ENCODE measurements at regions not wholly inside any gene's neighbourhood (a gene's known extent, or its start where the extent isn't known, plus 50 kb on each side); places are given as distances from the start of the nearest gene placed in this dataset.

- TF ChIP-seq CTCF (conservative IDR thresholded peaks at IDR 0.05; ENCODE audit: low read depth, low read length): no peak
- no peak overlapping the region for H3K4me3 ChIP-seq (ENCODE audit: low read depth, low read length)
- no peak for DNase-seq (ENCODE audit: low read depth)
Observed at GRCh38 chr11:30811226-30811755, 225.1 kb upstream of the MPPED2 start.

DNA sequence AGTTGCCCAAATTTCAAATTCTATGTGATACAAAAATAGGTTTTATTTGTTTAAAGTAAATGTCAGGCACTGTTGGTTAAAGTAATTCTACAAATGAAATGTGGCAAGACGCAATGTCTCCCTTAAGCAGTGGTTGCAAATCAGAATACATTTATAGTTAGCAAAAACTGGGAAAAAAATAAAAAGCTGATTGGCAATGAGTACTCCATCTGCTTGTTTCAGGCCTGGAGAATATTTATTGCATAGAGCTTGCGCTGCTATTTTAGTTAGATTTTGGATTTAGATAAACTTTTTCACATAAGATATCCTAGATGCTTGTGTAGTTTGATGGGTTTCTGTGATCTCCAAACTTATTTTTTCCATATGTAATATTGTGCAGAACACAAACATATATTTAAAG is 224.0 kb upstream of the MPPED2 start:
- DNase-seq (ENCODE audit: low read depth): no peak
- no peak overlapping the region for H3K4me3 ChIP-seq (ENCODE audit: low read depth, low read length)
- no peak for TF ChIP-seq CTCF (conservative IDR thresholded peaks at IDR 0.05; ENCODE audit: low read depth, low read length)

GRCh38 chr11:30801357-30801756 is 215.2 kb upstream of the MPPED2 start:
- no peak for TF ChIP-seq CTCF (conservative IDR thresholded peaks at IDR 0.05; ENCODE audit: low read depth, low read length)
- no peak for DNase-seq (ENCODE audit: low read depth)
- no peak overlapping the region for H3K4me3 ChIP-seq (ENCODE audit: low read depth, low read length)

GRCh38 chr11:30800904-30801303 is 214.8 kb upstream of the MPPED2 start:
- no peak for TF ChIP-seq CTCF (conservative IDR thresholded peaks at IDR 0.05; ENCODE audit: low read depth, low read length)
- no peak for DNase-seq (ENCODE audit: low read depth)
- H3K4me3 ChIP-seq (ENCODE audit: low read depth, low read length): no peak overlapping the region

DNA sequence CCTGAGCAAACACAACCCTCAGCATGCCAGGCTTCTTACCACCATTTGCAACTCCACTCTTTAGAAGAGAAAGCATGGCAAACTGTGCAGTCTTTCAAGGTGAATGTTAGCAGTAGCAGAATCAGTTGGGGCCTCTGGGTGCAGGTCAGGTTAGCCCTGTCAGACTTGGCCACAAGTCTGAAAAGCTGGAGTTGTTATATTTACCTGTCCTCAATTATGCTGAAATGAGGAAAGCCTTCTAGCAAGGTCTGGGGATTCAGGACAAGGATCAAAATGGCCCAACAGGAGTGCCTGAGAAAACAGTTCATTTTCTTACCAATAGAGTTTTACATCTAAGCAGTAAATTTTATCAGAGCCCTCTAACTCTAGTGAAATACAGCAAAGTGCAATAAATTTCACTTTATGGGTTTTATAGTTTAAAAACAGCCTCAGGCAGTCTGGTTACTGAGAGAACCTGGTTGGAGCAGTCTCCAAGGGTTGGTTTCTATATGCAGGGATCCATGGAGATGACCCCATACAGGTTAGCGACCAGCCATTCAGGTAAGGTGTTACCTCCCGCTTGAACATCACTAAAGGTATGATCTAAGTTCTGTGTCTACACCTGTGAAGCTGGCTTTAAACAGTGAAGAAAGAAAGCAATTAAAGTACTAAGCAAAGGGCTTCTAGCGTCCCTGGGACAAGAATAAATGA is 212.5 kb upstream of the MPPED2 start:
- H3K4me3 ChIP-seq (ENCODE audit: low read depth, low read length): no peak overlapping the region
- no peak for TF ChIP-seq CTCF (conservative IDR thresholded peaks at IDR 0.05; ENCODE audit: low read depth, low read length)
- DNase-seq (ENCODE audit: low read depth): no peak

DNA sequence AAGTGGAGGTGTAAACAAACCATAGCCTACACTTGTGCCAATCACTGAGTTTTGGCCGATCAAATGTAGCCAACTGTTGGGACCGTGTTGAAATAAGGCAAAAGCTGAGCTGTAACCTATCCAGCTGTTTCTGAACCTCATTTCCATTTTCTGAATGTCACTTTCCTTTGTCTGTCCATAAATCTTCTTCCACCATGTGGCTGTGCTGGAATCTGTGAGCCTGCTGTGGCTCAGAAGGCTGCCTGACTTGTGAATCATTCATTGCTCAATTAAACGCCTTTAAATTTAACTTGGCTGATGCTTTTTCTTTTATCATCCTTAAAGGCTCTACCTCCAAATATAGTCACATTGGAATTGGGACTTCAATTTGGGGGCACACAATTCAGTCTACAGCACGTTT is 203.1 kb upstream of the MPPED2 start:
- no peak overlapping the region for H3K4me3 ChIP-seq (ENCODE audit: low read depth, low read length)
- DNase-seq (ENCODE audit: low read depth): peak; percentile 36
- TF ChIP-seq CTCF (conservative IDR thresholded peaks at IDR 0.05; ENCODE audit: low read depth, low read length): no peak

DNA sequence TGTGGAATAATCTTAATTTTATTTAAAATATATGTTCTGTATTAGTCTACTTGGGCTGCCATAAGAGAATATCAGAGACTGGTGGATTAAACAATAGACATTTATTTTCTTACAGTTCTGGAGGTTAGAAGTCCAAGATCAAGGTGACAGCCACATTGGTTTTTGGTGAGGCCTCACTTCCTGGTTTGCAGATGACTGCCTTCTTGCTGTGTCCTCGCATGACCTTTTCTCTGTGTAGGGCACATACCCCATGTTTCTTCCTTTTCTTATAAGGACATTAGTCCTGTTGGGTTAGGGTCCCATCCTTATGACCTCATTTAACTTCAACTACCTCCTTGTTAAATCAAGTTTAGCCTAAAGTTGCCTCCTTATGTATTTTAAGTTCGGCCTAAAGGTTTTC is 202.7 kb upstream of the MPPED2 start:
- TF ChIP-seq CTCF (conservative IDR thresholded peaks at IDR 0.05; ENCODE audit: low read depth, low read length): no peak
- H3K4me3 ChIP-seq (ENCODE audit: low read depth, low read length): no peak overlapping the region
- no peak for DNase-seq (ENCODE audit: low read depth)

Measured in choroid plexus epithelial cell (primary cell).